Fibroblast of villous mesenchyme (primary cell): ENCODE measurements at regions not wholly inside any gene's neighbourhood (a gene's known extent, or its start where the extent isn't known, plus 50 kb on each side); places are given as distances from the start of the nearest gene placed in this dataset.

Experiments
- DNase-seq: peaks from one replicate; pipeline ENCODE4 v3.0.0-alpha.2; 2010; ENCODE audit warnings: low read depth
- H3K4me3 ChIP-seq: 2 replicates; pipeline ENCODE4 v1.5.1; 2011; ENCODE audit warnings: low read depth, mild to moderate bottlenecking, low read length
- CTCF ChIP-seq: IDR thresholded peaks from 2 replicates; pipeline ENCODE4 v1.5.1; 2012; ENCODE audit warnings: low read depth, mild to moderate bottlenecking, low read length; ENCODE audit not compliant: insufficient read depth

GRCh38 chr12:92476844-92477243 is 225.9 kb upstream of the PLEKHG7 start:
- DNase-seq, result no peak
- TF ChIP-seq CTCF, result no peak
- no peak overlapping the region for H3K4me3 ChIP-seq

- no peak for TF ChIP-seq CTCF
- DNase-seq, result no peak
Measured at GRCh38 chr12:92473564-92473963, 229.2 kb upstream of the PLEKHG7 start.

GRCh38 chr12:92472201-92472600 is 230.6 kb upstream of the PLEKHG7 start:
- H3K4me3 ChIP-seq, result no peak overlapping the region
- TF ChIP-seq CTCF, result no peak
- no peak for DNase-seq

More at GRCh38 chr12:92473564-92473963, 229.2 kb upstream of the PLEKHG7 start:
- H3K4me3 ChIP-seq, result no peak overlapping the region

GRCh38 chr12:92471551-92471950 is 231.2 kb upstream of the PLEKHG7 start:
- TF ChIP-seq CTCF, result no peak
- no peak for DNase-seq
- H3K4me3 ChIP-seq, result no peak overlapping the region

GRCh38 chr12:92470608-92471021 is 232.2 kb upstream of the PLEKHG7 start:
- no peak overlapping the region for H3K4me3 ChIP-seq
- TF ChIP-seq CTCF, result no peak
- no peak for DNase-seq

- no peak for TF ChIP-seq CTCF
- no peak for DNase-seq
- no peak overlapping the region for H3K4me3 ChIP-seq
Measured at GRCh38 chr12:92469837-92470236, 233.0 kb upstream of the PLEKHG7 start.

GRCh38 chr12:92468358-92469020 is 234.3 kb upstream of the PLEKHG7 start:
- H3K4me3 ChIP-seq, result no peak overlapping the region
- no peak for TF ChIP-seq CTCF
- no peak for DNase-seq
